ENCODE measurements at regions not wholly inside any gene's neighbourhood (a gene's known extent, or its start where the extent isn't known, plus 50 kb on each side); places are given as distances from the start of the nearest gene placed in this dataset.

- no peaks in the 10 kb centered on the region for H3K27me3 ChIP-seq (ENCODE audit: insufficient read depth, low read length, poor library complexity)
- no peak overlapping the region for H3K18ac ChIP-seq (ENCODE audit: low read length)
- H2BK15ac ChIP-seq (replicated peaks; ENCODE audit: low read depth): no peak overlapping the region
- no peak overlapping the region for H3K56ac ChIP-seq (ENCODE audit: low read length)
- no peak overlapping the region for H3K4ac ChIP-seq (ENCODE audit: low read depth, low read length)
- WGBS (ENCODE audit: extremely low coverage, insufficient coverage, low lambda C conversion rate): no CpG with 5 or more reads among the region's 3 CpGs
- H2BK5ac ChIP-seq (ENCODE audit: low read length): no peak overlapping the region
- no peaks in the 10 kb centered on the region for H3K79me1 ChIP-seq (ENCODE audit: low read length)
- DNase-seq: no peak
- no peaks in the 10 kb centered on the region for H3K36me3 ChIP-seq (ENCODE audit: control insufficient read depth, insufficient read depth, low read length)
- H4K5ac ChIP-seq (ENCODE audit: low read length): no peak overlapping the region
- no peaks in the 10 kb centered on the region for H3K79me2 ChIP-seq (ENCODE audit: control insufficient read depth, insufficient read depth, low read length)
- no peak overlapping the region for H2AK5ac ChIP-seq (ENCODE audit: low read length)
- no peaks in the 10 kb centered on the region for H3K4me1 ChIP-seq (ENCODE audit: control insufficient read depth, low read depth, low read length)
- H4K8ac ChIP-seq (ENCODE audit: low read depth, low read length): no peak overlapping the region
- H3K4me3 ChIP-seq (ENCODE audit: low read length): no peak overlapping the region
- H3K23ac ChIP-seq (ENCODE audit: low read length): no peak overlapping the region
- H3K4me2 ChIP-seq (ENCODE audit: low read length): no peak overlapping the region
- no peak overlapping the region for H3K9ac ChIP-seq (ENCODE audit: low read length)
- no peak overlapping the region for H3K27ac ChIP-seq (ENCODE audit: low read depth, low read length)
- H2BK120ac ChIP-seq (ENCODE audit: low read depth, low read length): no peak overlapping the region
These were observed 250.6 kb downstream of the SAMD5 start for GRCh38 chr6:147759093-147759492.

GRCh38 chr6:147759536-147759935 lies 251.0 kb downstream of the SAMD5 start:
- Histone ChIP-seq H3K79me2 (ENCODE audit: control insufficient read depth, insufficient read depth, low read length) (no peaks in the 10 kb centered on the region), H3K9ac (ENCODE audit: low read length) (no peak overlapping the region), H3K4me3 (ENCODE audit: low read length) (no peak overlapping the region), H3K36me3 (ENCODE audit: control insufficient read depth, insufficient read depth, low read length) (no peaks in the 10 kb centered on the region), H3K23ac (ENCODE audit: low read length) (no peak overlapping the region), H4K8ac (ENCODE audit: low read depth, low read length) (no peak overlapping the region), H3K56ac (ENCODE audit: low read length) (no peak overlapping the region), H3K27ac (ENCODE audit: low read depth, low read length) (no peak overlapping the region), H3K79me1 (ENCODE audit: low read length) (no peaks in the 10 kb centered on the region), H3K4ac (ENCODE audit: low read depth, low read length) (no peak overlapping the region), H2BK15ac (replicated peaks; ENCODE audit: low read depth) (no peak overlapping the region), H3K27me3 (ENCODE audit: insufficient read depth, low read length, poor library complexity) (no peaks in the 10 kb centered on the region), H2BK120ac (ENCODE audit: low read depth, low read length) (no peak overlapping the region), H3K4me1 (ENCODE audit: control insufficient read depth, low read depth, low read length) (no peaks in the 10 kb centered on the region), H2BK5ac (ENCODE audit: low read length) (no peak overlapping the region), H3K4me2 (ENCODE audit: low read length) (no peak overlapping the region), H2AK5ac (ENCODE audit: low read length) (no peak overlapping the region), H3K18ac (ENCODE audit: low read length) (no peak overlapping the region), H4K5ac (ENCODE audit: low read length) (no peak overlapping the region)
- DNase-seq: no peak

GRCh38 chr6:147765541-147765940 lies 257.1 kb downstream of the SAMD5 start:
- Histone ChIP-seq H3K4me3 (ENCODE audit: low read length) (no peak overlapping the region), H3K56ac (ENCODE audit: low read length) (no peak overlapping the region), H2BK5ac (ENCODE audit: low read length) (no peak overlapping the region), H3K4me2 (ENCODE audit: low read length) (no peak overlapping the region), H4K5ac (ENCODE audit: low read length) (no peak overlapping the region), H3K27me3 (ENCODE audit: insufficient read depth, low read length, poor library complexity) (no peaks in the 10 kb centered on the region), H3K27ac (ENCODE audit: low read depth, low read length) (no peak overlapping the region), H3K18ac (ENCODE audit: low read length) (no peak overlapping the region), H3K4ac (ENCODE audit: low read depth, low read length) (no peak overlapping the region), H4K8ac (ENCODE audit: low read depth, low read length) (no peak overlapping the region), H3K79me1 (ENCODE audit: low read length) (no peaks in the 10 kb centered on the region), H3K36me3 (ENCODE audit: control insufficient read depth, insufficient read depth, low read length) (no peaks in the 10 kb centered on the region), H2BK120ac (ENCODE audit: low read depth, low read length) (no peak overlapping the region), H3K4me1 (ENCODE audit: control insufficient read depth, low read depth, low read length) (no peaks in the 10 kb centered on the region), H3K79me2 (ENCODE audit: control insufficient read depth, insufficient read depth, low read length) (no peaks in the 10 kb centered on the region), H2AK5ac (ENCODE audit: low read length) (no peak overlapping the region), H3K23ac (ENCODE audit: low read length) (no peak overlapping the region), H3K9ac (ENCODE audit: low read length) (no peak overlapping the region), H2BK15ac (replicated peaks; ENCODE audit: low read depth) (no peak overlapping the region)
- no CpG with 5 or more reads among the region's 5 CpGs for WGBS (ENCODE audit: extremely low coverage, insufficient coverage, low lambda C conversion rate)
- DNase-seq: no peak

- Histone ChIP-seq H2BK5ac (ENCODE audit: low read length) (no peak overlapping the region), H3K4me2 (ENCODE audit: low read length) (no peak overlapping the region), H3K9ac (ENCODE audit: low read length) (no peak overlapping the region), H4K8ac (ENCODE audit: low read depth, low read length) (no peak overlapping the region), H3K36me3 (ENCODE audit: control insufficient read depth, insufficient read depth, low read length) (no peaks in the 10 kb centered on the region), H3K27me3 (ENCODE audit: insufficient read depth, low read length, poor library complexity) (no peaks in the 10 kb centered on the region), H3K27ac (ENCODE audit: low read depth, low read length) (no peak overlapping the region), H3K4me1 (ENCODE audit: control insufficient read depth, low read depth, low read length) (no peaks in the 10 kb centered on the region), H3K79me1 (ENCODE audit: low read length) (no peaks in the 10 kb centered on the region), H3K18ac (ENCODE audit: low read length) (no peak overlapping the region), H3K79me2 (ENCODE audit: control insufficient read depth, insufficient read depth, low read length) (no peaks in the 10 kb centered on the region), H2BK120ac (ENCODE audit: low read depth, low read length) (no peak overlapping the region), H4K5ac (ENCODE audit: low read length) (no peak overlapping the region), H3K4me3 (ENCODE audit: low read length) (no peak overlapping the region), H2BK15ac (replicated peaks; ENCODE audit: low read depth) (no peak overlapping the region), H3K4ac (ENCODE audit: low read depth, low read length) (no peak overlapping the region), H2AK5ac (ENCODE audit: low read length) (no peak overlapping the region), H3K56ac (ENCODE audit: low read length) (no peak overlapping the region), H3K23ac (ENCODE audit: low read length) (no peak overlapping the region)
- no CpG with 5 or more reads among the region's 5 CpGs for WGBS (ENCODE audit: extremely low coverage, insufficient coverage, low lambda C conversion rate)
- DNase-seq: no peak
These were observed 260.5 kb downstream of the SAMD5 start for GRCh38 chr6:147768969-147769368.

GRCh38 chr6:147769496-147770087 lies 261.1 kb downstream of the SAMD5 start:
- Histone ChIP-seq H2BK15ac (replicated peaks; ENCODE audit: low read depth) (no peak overlapping the region), H3K23ac (ENCODE audit: low read length) (no peak overlapping the region), H3K4me2 (ENCODE audit: low read length) (no peak overlapping the region), H3K27ac (ENCODE audit: low read depth, low read length) (no peak overlapping the region), H3K9ac (ENCODE audit: low read length) (no peak overlapping the region), H3K27me3 (ENCODE audit: insufficient read depth, low read length, poor library complexity) (no peaks in the 10 kb centered on the region), H3K4me1 (ENCODE audit: control insufficient read depth, low read depth, low read length) (no peaks in the 10 kb centered on the region), H2BK120ac (ENCODE audit: low read depth, low read length) (no peak overlapping the region), H3K18ac (ENCODE audit: low read length) (no peak overlapping the region), H4K5ac (ENCODE audit: low read length) (no peak overlapping the region), H3K79me2 (ENCODE audit: control insufficient read depth, insufficient read depth, low read length) (no peaks in the 10 kb centered on the region), H3K56ac (ENCODE audit: low read length) (no peak overlapping the region), H3K36me3 (ENCODE audit: control insufficient read depth, insufficient read depth, low read length) (no peaks in the 10 kb centered on the region), H3K79me1 (ENCODE audit: low read length) (no peaks in the 10 kb centered on the region), H2AK5ac (ENCODE audit: low read length) (no peak overlapping the region), H4K8ac (ENCODE audit: low read depth, low read length) (no peak overlapping the region), H3K4ac (ENCODE audit: low read depth, low read length) (no peak overlapping the region), H2BK5ac (ENCODE audit: low read length) (no peak overlapping the region), H3K4me3 (ENCODE audit: low read length) (no peak overlapping the region)
- no peak for DNase-seq
- no CpG with 5 or more reads among the region's 4 CpGs for WGBS (ENCODE audit: extremely low coverage, insufficient coverage, low lambda C conversion rate)

- WGBS (ENCODE audit: extremely low coverage, insufficient coverage, low lambda C conversion rate): no CpG with 5 or more reads among the region's 7 CpGs
- no peak overlapping the region for H3K4me2 ChIP-seq (ENCODE audit: low read length)
- H3K27me3 ChIP-seq (ENCODE audit: insufficient read depth, low read length, poor library complexity): no peaks in the 10 kb centered on the region
- H3K4me1 ChIP-seq (ENCODE audit: control insufficient read depth, low read depth, low read length): no peaks in the 10 kb centered on the region
- H3K4me3 ChIP-seq (ENCODE audit: low read length): no peak overlapping the region
- H3K56ac ChIP-seq (ENCODE audit: low read length): no peak overlapping the region
- H3K9ac ChIP-seq (ENCODE audit: low read length): no peak overlapping the region
- no peaks in the 10 kb centered on the region for H3K36me3 ChIP-seq (ENCODE audit: control insufficient read depth, insufficient read depth, low read length)
- no peak overlapping the region for H3K27ac ChIP-seq (ENCODE audit: low read depth, low read length)
- H3K18ac ChIP-seq (ENCODE audit: low read length): no peak overlapping the region
- H2BK120ac ChIP-seq (ENCODE audit: low read depth, low read length): no peak overlapping the region
- H4K8ac ChIP-seq (ENCODE audit: low read depth, low read length): no peak overlapping the region
- no peaks in the 10 kb centered on the region for H3K79me2 ChIP-seq (ENCODE audit: control insufficient read depth, insufficient read depth, low read length)
- H2AK5ac ChIP-seq (ENCODE audit: low read length): no peak overlapping the region
- no peak for DNase-seq
- no peaks in the 10 kb centered on the region for H3K79me1 ChIP-seq (ENCODE audit: low read length)
- no peak overlapping the region for H2BK5ac ChIP-seq (ENCODE audit: low read length)
- H2BK15ac ChIP-seq (replicated peaks; ENCODE audit: low read depth): no peak overlapping the region
- no peak overlapping the region for H3K23ac ChIP-seq (ENCODE audit: low read length)
- H3K4ac ChIP-seq (ENCODE audit: low read depth, low read length): no peak overlapping the region
- H4K5ac ChIP-seq (ENCODE audit: low read length): no peak overlapping the region
These were observed 261.7 kb downstream of the SAMD5 start for GRCh38 chr6:147770221-147770620.
